ENCODE measurements at regions not wholly inside any gene's neighbourhood (a gene's known extent, or its start where the extent isn't known, plus 50 kb on each side); places are given as distances from the start of the nearest gene placed in this dataset.

GRCh38 chr5:28714907-28715698 lies 1676.7 kb upstream of the CDH9 start:
- no peaks in the 10 kb centered on the region for H3K27me3 ChIP-seq (replicated peaks; ENCODE audit: control insufficient read depth, insufficient read depth, low read length)
- H3K36me3 ChIP-seq (ENCODE audit: control insufficient read depth, insufficient read depth, low read length) = no peaks in the 10 kb centered on the region
- no peak for DNase-seq (ENCODE audit: extremely low read depth, insufficient read length)
- H3K4me3 ChIP-seq (replicated peaks; ENCODE audit: low read depth, low read length) = no peak overlapping the region
- TF ChIP-seq CTCF (IDR thresholded peaks at IDR 0.05; ENCODE audit: insufficient read depth, low read length, poor library complexity, severe bottlenecking) = no peak

GRCh38 chr5:28710360-28710759 lies 1672.0 kb upstream of the CDH9 start:
- H3K27me3 ChIP-seq (replicated peaks; ENCODE audit: control insufficient read depth, insufficient read depth, low read length) = no peaks in the 10 kb centered on the region
- H3K4me3 ChIP-seq (replicated peaks; ENCODE audit: low read depth, low read length) = no peak overlapping the region
- H3K36me3 ChIP-seq (ENCODE audit: control insufficient read depth, insufficient read depth, low read length) = no peaks in the 10 kb centered on the region
- no peak for TF ChIP-seq CTCF (IDR thresholded peaks at IDR 0.05; ENCODE audit: insufficient read depth, low read length, poor library complexity, severe bottlenecking)
- DNase-seq (ENCODE audit: extremely low read depth, insufficient read length) = no peak

- H3K36me3 ChIP-seq (ENCODE audit: control insufficient read depth, insufficient read depth, low read length) = no peaks in the 10 kb centered on the region
- no peak overlapping the region for H3K4me3 ChIP-seq (replicated peaks; ENCODE audit: low read depth, low read length)
- DNase-seq (ENCODE audit: extremely low read depth, insufficient read length) = no peak
- no peak for TF ChIP-seq CTCF (IDR thresholded peaks at IDR 0.05; ENCODE audit: insufficient read depth, low read length, poor library complexity, severe bottlenecking)
- no peaks in the 10 kb centered on the region for H3K27me3 ChIP-seq (replicated peaks; ENCODE audit: control insufficient read depth, insufficient read depth, low read length)
These were observed 1670.1 kb upstream of the CDH9 start for GRCh38 chr5:28708472-28708871.

GRCh38 chr5:28707706-28708105 lies 1669.3 kb upstream of the CDH9 start:
- no peak for TF ChIP-seq CTCF (IDR thresholded peaks at IDR 0.05; ENCODE audit: insufficient read depth, low read length, poor library complexity, severe bottlenecking)
- no peak for DNase-seq (ENCODE audit: extremely low read depth, insufficient read length)

GRCh38 chr5:28703651-28704260 lies 1665.4 kb upstream of the CDH9 start:
- Histone ChIP-seq H3K4me3 (replicated peaks; ENCODE audit: low read depth, low read length) (no peak overlapping the region), H3K36me3 (ENCODE audit: control insufficient read depth, insufficient read depth, low read length) (no peaks in the 10 kb centered on the region), H3K27me3 (replicated peaks; ENCODE audit: control insufficient read depth, insufficient read depth, low read length) (no peaks in the 10 kb centered on the region)
- DNase-seq (ENCODE audit: extremely low read depth, insufficient read length) = no peak
- TF ChIP-seq CTCF (IDR thresholded peaks at IDR 0.05; ENCODE audit: insufficient read depth, low read length, poor library complexity, severe bottlenecking) = no peak

More at GRCh38 chr5:28707706-28708105, 1669.3 kb upstream of the CDH9 start:
- H3K27me3 ChIP-seq (replicated peaks; ENCODE audit: control insufficient read depth, insufficient read depth, low read length) = no peaks in the 10 kb centered on the region
- no peak overlapping the region for H3K4me3 ChIP-seq (replicated peaks; ENCODE audit: low read depth, low read length)
- H3K36me3 ChIP-seq (ENCODE audit: control insufficient read depth, insufficient read depth, low read length) = no peaks in the 10 kb centered on the region

Data from GM06990 (cell line).